ENCODE measurements at regions not wholly inside any gene's neighbourhood (a gene's known extent, or its start where the extent isn't known, plus 50 kb on each side); places are given as distances from the start of the nearest gene placed in this dataset.

DNA sequence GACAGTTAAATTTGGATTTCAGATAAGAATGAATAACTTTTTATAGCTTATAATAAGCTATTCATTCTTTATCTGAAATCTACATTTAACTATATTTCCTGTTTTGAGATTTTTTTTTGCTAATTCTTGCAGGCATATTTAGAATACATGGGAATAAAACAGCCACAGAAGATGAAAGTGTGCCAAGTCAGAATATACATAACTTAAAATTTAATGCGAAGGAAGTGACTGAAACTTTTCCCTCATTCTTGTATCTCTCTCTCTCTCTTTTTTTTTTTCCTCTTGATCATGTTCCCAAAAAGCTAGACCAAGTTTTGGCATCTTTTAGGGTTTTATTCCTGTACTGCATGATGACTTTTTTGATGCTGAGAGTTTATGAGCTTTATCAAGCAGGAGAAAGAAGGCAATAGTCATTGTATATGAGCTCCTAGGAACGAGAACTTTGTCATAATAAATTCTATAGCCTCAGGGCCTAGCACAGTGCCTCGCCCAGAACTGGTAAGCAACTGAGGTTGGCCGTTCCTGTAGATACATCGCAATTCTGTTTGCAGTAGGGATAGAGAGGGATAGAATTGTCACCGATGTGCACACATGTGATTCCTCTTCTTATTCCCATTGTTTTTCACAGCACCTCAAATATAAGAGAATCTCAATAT is 205.2 kb downstream of the MYLK4 start:
- no peak for TF ChIP-seq CTCF (IDR thresholded peaks at IDR 0.05)
- TF ChIP-seq POLR2A (IDR thresholded peaks at IDR 0.05): no peak
